Activated T-cell treated with anti-CD3 and anti-CD28 coated beads, Interleukin-2, amount 50 U/mL, for 1 hour (primary cell): ENCODE measurements at regions not wholly inside any gene's neighbourhood (a gene's known extent, or its start where the extent isn't known, plus 50 kb on each side); places are given as distances from the start of the nearest gene placed in this dataset.
"Not testable (repeated sequence)": the region's sequence is repeated elsewhere in the genome, so short reads cannot be mapped to it uniquely, and the experiment has no call there.

Source experiments
- DNase-seq: peaks from one replicate; pipeline ENCODE4 v3.0.0-alpha.2; 2020

DNA sequence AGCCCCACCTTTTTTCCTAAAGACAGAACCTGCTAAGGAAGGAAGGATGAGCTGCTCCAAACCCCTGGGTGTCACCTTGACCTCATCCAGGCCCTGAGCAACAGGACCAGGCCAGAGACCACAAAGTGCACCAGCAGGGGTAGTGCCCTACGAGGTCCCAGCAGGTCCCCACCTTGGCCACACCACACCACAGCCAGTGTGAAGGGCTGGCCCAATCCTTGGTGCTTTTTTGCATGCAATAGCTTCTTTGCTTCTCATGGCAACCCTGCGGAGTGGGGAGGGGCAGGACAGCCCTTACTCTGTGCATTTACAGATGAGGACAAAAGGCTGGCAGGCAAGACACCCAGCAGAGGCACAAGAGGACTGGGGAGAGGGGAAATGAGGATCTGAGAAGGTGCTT is 352.6 kb downstream of the BCL11B start:
- no peak for DNase-seq

DNA sequence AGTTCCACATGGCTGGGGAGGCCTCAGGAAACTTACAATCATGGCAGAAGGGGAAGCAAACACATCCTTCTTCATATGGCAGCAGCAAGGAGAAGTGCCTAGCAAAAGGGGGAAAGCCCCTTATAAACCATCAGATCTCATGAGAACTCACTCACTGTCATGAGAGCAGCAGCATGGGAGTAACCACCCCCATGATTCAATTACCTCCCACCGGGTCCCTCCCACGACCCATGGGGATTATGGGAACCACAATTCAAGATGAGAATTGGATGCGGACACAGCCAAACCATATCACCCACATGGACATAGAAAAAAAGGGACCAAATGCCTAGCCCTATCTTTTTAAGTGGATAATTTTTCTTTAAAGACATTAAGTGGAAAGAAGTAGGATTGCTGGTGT is 350.7 kb downstream of the BCL11B start:
- not testable (repeated sequence) for DNase-seq

DNA sequence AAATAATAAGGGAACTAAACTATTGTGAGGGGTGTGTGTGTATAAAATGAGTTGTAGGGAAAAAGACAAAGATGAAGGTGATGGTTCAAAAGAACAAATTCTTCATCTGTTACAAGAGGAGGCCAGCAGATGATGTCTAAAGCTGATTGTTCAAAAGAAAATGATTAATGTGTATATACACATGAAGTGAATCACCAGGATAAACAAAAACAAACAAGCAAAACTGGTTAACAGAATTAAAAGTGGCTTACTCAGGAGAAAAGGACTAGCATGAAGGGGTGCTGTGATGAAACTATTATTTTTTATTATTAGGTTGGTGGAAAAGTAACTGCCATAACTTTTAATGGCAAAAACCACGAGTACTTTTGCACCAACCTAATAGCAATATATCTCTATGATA is 348.4 kb downstream of the BCL11B start:
- DNase-seq: no peak

GRCh38 chr14:98924046-98924445 is 348.0 kb downstream of the BCL11B start:
- DNase-seq: no peak

DNA sequence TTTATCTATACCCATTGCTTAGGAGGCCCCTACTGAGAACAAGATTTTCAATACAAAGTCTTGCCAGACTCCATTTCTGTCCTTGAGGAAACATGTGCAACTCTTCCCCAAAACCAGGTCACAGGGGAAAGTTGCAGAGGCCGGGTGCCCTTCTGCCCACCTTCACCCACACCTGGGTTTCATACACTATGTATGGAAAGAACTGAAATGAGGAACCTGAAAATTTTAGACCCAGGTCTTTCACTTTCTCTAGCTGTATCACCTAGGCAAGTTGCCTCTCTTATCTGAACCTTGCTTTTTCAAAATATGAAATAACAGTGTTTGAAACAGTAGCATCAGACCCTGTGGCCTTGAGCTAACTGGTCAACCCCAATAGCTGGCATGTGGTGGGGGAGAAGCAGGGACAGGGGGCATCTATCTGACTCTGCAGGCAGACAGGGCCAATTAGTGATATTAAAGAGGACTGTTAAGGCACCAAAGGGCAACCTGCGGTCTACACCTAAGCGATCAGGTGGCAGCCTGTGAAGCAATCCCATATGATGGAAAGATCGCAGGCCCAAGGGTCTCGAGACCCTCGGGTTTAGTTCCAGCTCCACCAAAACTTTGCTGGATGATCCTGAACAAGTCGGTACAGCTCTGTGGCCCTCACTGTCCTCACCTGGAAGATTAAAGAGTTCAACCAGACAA is 346.5 kb downstream of the BCL11B start:
- DNase-seq: no peak

GRCh38 chr14:98926146-98926545 is 345.9 kb downstream of the BCL11B start:
- peak; percentile 57 for DNase-seq

GRCh38 chr14:98926801-98927200 is 345.2 kb downstream of the BCL11B start:
- DNase-seq: no peak

GRCh38 chr14:98927986-98928385 is 344.0 kb downstream of the BCL11B start:
- DNase-seq: no peak

GRCh38 chr14:98928418-98928817 is 343.6 kb downstream of the BCL11B start:
- no peak for DNase-seq

- DNase-seq: no peak
Observed at GRCh38 chr14:98931126-98931525, 340.9 kb downstream of the BCL11B start.

- peak; percentile 66 for DNase-seq
Observed at GRCh38 chr14:98931911-98932310, 340.1 kb downstream of the BCL11B start.

DNA sequence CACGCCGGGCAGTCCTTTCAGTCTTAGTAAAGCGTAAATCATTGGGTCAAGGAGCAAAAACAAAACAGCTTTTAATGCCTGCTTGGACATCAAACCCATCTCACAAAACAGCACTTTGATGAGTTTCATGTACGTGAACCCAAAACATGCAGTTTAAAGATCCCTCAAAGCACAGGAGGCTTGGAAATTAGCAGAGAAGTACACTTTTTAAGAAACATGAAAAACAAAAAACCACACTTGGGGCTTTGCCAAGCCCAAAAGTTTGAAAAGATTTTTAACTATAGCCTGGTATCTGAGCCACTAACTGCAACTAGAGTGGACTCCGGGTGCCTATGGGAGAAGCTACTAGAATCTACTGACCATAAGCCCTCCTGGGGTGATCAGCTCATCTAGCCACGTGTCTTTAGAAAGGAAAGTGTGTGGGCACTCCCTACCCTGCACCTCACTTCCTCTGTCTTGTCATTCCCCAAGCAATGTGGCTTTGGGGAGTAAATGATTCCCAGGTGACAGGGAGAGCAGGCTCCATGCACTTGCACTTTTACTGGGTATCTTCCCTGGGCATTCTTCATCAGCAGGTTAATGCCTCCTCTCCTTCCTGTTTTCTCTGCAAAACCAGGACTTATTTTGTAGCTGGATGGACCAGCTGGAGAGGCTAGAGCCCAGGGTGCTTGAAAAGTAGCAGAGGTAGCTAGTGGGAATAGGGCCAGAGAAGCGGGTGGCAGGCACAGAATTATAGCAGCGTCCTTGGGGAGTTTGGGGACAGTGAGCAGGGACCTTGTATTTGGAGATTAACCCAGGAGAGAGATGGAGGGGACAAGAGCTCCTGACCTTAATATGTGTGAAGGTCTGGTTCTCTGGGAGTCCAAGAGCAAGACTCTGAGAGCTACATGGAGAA is 339.3 kb downstream of the BCL11B start:
- DNase-seq: no peak

GRCh38 chr14:98934569-98934968 is 337.4 kb downstream of the BCL11B start:
- DNase-seq: not testable (repeated sequence)

DNA sequence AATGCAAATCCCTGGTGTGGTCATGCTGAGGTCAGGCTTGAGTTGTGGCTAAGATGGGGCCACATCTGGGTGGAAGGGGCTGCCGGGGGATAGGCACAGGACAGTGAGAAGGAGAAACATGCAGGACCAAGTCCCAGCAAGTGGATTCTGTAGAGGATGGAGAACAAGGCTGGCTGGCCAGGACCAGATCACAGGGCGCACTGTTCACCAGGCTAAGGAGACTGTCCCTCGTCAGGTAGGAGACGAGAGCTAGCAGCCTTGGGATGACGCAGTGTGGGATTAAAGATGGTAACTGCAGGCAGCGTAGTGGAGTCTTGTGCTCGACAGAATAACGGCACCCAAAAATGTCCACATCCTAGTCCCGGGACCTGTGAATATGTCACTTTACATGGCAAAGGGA is 336.1 kb downstream of the BCL11B start:
- DNase-seq: no peak

DNA sequence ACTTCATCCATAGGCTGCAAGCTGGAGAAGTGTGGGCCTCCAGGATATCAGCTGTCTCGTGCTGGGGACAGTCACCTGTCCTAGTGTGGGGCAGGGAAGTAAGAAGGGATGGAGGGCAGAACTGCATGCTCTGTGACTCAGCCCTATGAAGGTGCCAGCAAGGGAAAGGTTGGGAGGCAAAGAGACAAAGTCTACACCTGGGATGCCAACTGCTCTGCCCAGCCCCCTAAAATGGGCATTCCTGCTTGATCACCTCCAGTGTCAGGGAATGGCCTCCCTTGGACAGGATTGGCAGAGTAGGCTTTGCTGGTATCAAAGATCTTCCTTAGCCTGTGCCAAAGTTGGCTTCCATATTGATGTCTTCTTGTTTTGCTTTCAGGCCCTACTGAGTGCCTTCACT is 335.0 kb downstream of the BCL11B start:
- DNase-seq: no peak

DNA sequence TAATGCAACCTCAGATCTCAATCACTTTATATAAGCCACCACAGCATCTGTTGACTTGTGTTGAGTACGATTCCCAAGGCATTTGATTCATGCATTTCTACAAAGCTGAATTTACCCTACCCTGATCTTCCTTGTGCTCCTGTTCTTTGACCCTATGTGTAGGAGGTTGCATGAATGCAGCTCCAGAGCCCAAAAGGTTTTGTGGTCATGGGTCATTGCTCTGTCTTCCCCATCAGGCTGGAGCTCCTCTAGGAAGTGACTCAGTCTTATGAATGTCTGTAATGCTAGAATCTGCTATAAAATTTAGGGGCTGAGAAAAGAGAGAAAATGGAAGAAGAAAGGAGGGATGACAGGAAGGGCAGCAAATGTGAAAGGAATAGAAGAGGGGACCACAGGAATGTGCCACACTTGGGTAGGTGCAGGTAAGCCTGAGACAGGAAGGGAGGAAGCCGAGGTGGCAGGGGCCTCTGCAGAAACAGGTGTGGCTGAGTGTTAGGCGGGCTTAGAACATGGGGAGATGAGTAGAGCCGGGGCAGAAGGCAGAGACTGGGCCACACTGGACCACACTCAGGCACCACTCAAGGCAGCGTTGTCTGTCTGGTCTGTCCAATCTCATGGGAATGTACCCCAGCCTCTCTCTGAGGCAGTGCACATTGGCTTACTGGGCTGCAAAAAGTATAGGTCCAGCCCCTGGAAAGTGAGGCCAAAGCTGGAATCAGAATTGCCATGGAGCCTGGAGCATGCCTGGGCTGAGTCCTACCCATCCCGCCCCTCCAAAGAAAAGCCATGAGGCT is 334.1 kb downstream of the BCL11B start:
- no peak for DNase-seq

DNA sequence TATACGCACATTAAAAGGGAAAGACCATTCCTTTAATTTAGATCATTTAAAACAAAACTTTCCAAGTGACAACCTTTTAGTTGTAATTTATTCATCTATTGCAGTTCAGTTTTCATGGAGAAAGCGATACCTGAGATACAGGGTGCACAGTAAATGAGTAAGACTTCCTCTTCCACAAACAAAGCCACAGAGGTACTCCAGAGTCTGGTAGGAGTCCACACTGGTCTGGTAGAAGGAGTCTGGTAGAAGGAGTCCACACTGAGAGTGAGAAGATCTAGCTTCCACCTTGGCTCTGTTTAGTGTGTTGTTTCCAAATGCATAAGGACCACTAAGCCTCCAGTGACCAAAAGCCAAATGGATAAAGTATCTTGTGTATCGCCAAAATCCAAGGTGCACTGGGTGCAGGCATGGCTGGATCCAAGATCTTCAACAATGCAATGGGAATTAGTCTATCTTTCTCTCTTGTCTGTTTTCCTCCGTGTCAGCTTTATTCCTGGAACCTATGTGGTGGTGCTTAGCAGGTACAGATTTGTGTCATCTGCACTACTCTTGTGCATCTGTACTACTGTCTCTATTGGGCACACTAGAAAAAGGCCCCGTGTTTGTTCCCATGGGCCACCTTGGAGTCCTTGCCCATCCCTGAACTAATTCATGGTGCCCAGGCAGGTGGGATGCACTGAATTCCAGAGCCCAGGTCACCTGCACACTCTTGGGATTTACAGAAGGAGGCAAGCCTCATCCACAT is 331.1 kb downstream of the BCL11B start:
- no peak for DNase-seq

- no peak for DNase-seq
Observed at GRCh38 chr14:98941481-98941880, 330.5 kb downstream of the BCL11B start.

DNA sequence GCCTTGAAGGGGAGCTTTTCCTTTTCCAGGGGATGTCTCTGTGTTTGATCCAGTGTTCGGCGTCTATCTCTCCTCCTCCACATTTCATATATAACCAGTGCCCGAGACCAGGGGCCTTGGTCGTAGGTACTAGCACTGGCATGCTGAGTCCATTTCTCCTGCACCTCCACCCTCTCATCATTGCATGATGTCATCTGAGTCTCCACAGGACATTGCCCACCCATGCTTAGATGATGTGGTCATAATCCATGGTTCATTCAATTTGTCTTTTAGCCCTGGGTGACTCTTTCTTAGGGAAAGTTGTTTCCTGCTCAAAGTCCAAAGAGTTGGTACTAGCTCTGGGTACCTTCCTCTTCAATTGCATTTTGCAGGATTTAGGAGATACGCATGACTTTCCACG is 328.1 kb downstream of the BCL11B start:
- no peak for DNase-seq

DNA sequence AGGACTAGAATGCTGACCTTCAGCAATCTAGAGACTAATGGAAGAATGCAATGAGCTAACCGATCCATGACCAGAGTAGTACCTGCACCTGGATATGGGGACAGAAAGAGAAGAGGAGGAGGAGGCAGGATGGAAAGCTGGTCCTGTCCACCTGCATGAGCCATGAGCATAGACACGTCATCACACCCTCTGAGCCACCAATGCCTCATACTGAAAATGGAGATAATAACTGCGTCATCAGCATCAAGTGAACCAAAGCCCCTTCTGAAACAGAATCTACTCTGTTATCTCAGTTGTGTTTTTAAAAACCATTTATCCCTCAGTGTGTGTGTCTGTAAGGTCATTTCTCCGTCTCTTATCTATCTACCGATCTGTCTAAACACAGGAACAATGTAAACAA is 327.0 kb downstream of the BCL11B start:
- no peak for DNase-seq

GRCh38 chr14:98945611-98946570 is 326.1 kb downstream of the BCL11B start:
- DNase-seq: no peak

DNA sequence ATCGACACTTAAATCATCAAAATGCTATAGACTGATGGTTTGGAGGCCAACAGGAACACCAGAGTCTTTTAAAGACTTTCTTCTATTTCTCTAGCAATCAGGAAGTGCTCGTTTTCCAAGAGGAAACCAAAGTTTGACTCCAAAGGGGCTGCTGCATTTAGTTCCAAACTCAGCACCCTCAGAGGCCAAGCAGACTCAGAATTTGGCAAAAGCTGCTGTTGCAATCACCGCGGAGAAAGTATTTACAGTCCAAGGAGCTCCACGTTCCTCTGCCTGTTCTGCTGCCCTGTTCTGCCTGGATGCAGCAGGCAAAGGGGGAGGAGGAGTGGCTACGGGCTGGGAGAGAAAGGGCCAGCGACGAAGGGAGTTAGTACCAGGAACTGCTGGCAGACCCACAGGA is 325.1 kb downstream of the BCL11B start:
- no peak for DNase-seq
